ENCODE measurements at regions not wholly inside any gene's neighbourhood (a gene's known extent, or its start where the extent isn't known, plus 50 kb on each side); places are given as distances from the start of the nearest gene placed in this dataset.
"Not testable (repeated sequence)": the region's sequence is repeated elsewhere in the genome, so short reads cannot be mapped to it uniquely, and the experiment has no call there.

DNA sequence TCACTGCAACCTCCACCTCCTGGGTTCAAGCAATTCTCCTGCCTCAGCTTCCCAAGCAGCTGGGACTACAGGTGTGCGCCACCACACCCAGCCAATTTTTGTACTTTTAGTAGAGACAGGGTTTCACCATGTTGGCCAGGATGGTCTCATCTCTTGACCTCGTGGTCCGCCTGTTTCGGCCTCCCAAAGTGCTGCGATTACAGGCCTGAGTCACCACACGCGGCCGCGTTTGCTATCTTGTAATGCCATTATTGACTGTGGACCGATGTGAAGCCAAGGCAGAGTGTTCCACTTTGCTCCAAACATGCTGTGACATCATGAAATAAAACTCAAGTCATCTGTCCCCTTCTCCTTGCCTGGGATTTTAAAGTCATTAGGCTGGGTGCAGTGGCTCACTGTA, 72.1 kb upstream of the CHD2 start:
- not testable (repeated sequence) for DNase-seq

GRCh38 chr15:92829875-92830274, 70.2 kb upstream of the CHD2 start:
- no peak for DNase-seq

GRCh38 chr15:92831336-92831654, 68.8 kb upstream of the CHD2 start:
- no peak for DNase-seq

DNA sequence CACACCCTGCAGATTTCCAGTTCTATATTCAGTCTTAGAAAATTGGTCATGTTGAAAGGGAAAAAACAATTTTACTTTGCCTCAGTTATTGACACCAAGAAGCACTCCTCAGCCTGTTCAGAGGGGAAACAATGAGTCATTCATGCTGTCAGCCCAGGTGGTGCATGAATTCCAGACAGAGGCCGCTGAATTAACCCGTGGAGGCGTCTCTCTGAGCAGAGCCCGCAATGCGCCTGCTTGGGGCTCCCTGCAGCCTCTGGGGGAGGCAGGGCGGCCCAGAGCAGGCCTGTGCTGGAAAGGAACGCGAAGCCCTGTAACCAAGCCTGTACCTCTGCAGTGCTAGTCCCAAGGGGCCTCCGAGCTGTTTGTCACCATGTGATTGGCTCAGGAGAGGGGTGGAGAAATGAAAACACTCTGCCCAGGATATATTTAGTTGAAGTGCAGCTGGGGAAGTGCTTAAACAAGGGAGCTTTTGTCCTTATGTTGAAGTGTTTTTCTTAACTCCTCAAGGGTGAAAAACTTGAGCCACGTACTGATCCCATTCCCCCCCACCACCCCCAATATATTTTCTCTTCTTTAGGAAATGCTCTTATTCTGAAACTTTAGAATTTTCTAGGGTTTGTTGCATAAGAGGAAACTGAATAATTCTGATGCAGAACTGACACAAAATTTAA, 68.3 kb upstream of the CHD2 start:
- DNase-seq, result peak; percentile 84

DNA sequence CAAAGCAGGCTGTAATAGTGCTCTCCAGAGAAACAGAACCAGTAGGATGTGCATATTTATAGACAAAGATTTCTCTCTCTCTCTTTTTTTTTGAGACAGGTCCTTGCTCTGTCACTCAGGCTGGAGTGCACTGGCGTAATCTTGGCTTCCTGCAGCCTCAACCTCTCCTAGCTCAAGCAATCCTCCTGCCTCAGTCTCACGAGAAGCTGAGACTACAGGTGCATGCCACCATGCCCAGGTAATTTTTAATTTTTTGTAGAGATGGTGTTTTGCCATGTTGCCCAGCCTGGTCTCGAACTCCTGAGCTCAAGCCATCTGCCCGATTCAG, 67.1 kb upstream of the CHD2 start:
- no peak for DNase-seq

DNA sequence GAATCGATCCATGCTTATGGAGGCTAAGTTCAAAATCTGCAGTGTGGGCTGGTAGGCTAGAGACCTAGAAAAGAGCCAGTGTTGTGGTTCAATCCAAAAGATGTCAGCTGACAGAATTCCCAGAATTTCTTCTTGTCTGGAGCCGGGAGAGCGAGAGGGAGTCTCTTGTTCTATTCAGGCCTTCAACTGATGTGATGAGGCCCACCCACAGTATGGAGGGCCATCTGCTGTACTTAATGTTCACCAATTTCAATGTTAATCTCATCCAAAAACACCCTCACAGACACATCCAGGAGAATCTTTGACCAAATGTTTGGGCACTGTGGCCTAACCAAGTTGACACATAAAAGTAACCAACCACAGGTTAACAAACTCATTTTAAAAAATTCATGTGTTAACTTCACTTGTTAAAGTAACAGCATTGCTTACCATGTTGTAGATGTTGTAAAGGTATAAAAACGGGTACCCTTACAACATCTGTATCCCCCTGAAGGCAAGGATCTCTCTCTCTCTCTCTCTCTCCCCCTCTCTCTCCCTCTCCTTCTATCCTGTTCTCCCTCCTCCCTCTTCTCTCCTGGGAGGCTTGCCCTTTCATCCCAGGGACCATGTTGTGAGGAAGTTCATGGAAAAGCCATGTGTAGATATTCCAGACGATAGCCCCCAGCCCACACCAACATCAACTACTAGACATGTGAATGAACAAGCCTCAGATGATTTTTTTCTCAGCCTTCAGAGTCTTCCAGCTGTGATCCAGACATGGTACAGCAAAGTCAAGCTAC, 66.4 kb upstream of the CHD2 start:
- no peak for DNase-seq

GRCh38 chr15:92839696-92840095, 60.4 kb upstream of the CHD2 start:
- DNase-seq, result no peak

- no peak for DNase-seq
Observed at GRCh38 chr15:92840149-92840548, 60.0 kb upstream of the CHD2 start.

DNA sequence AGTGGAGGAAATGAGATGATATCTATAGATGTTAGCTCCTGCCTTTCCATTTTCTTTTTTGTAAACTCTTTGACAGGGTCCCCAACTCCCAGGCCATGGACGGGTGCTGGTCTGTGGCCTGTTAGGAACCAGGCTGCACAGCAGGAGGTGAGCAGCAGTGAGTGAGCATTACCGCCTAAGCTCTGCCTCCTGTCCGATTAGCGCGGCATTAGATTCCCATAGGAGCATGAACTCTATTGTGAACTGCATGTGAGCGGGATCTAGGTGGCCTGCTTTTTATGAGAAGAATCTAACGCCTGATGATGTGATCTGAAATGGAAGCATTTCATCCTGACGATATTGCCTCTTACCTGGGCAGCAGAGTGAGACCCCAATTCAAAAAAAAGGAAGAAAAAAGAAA, 56.8 kb upstream of the CHD2 start:
- DNase-seq, result no peak

DNA sequence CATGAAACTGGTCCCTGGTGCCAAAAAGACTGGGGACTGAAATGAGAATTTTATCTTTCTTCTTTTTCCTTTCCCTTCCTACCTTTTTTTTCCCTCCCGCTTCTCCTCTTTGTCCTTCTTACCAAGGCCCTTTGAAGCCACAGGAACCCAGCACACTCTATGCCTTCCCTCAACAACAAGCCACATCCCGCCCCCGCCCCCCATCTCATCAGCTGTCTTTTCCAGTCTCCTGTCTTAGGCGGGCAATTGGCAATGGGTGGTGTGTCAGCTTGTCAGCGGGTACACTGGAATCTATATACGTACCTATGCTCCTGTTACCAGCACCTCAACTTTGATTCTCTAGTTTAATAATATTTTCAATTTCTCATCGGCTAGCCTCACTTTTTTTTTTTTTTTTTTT, 56.3 kb upstream of the CHD2 start:
- no peak for DNase-seq

GRCh38 chr15:92845126-92845508, 55.0 kb upstream of the CHD2 start:
- peak; percentile 63 for DNase-seq

DNA sequence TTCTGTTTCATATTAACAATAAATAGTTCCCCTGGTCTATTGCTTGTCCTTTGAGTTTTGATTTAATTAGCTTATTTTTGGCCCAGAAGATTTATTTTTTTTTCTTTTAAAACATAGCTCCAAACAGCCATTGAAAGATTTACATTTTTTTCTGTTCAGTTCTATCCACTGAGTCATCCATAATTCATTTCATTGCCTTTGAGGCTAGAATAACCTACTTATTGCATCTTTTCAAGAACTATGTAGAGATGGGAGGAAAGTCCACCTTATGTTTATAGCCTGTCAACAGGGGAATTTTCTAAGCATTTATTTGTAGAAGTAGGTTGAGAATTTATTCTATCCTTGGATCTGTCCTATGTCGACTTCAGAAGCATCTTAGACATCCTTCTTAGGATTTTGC, 53.4 kb upstream of the CHD2 start:
- DNase-seq, result no peak

- DNase-seq, result no peak
Observed at GRCh38 chr15:92847841-92848240, 52.3 kb upstream of the CHD2 start.

DNA sequence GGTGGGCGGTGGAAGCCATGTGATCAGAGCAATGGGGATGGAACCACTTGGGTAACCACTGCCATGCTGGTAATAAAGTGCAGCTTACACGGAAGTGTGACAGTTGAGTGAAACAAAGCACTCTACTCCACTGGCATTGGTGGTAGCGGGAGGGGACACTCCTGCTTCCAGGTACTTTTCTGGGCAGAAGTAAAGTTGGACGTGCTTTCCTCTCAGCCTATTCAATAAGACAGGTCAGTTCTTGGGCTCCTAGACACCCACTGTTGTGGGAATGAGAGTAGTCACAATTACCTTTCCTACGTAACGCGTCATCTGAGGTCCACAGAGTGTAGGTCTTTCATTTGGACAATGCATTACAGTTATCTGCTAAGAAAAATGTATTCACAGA, 51.7 kb upstream of the CHD2 start:
- no peak for DNase-seq

DNA sequence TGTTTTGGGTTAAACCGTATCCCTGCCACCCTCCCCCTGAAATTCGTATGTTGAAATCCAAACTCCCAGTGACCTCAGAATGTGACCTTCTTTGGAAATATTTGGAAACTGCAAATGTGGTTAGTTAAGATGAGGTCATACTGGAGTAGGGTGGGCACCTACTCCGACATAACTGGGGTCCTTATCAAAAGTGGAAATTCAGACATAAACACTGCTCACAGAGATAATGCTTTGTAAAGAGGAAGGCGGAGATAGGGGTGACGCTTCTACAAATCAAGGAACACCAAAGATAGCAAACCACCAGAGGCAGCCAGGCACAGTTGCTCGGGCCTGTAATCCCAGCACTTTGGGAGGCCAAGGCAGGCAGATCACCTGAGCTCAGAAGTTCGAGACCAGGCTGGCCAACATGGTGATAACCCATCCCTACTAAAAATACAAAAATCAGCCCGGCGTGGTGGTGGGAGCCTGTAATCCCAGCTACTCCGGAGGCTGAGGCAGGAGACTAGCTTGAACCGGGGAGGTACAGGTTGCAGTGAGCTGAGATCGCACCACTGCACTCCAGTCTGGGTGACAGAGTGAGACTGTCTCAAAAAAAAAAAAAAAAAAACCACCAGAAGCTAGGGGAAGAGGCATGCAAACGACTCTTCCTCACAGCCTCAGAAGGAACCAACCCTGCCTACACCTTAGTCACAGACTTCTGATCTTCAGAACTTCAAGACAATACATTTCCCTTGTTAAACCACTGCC, 51.1 kb upstream of the CHD2 start:
- DNase-seq, result no peak

DNA sequence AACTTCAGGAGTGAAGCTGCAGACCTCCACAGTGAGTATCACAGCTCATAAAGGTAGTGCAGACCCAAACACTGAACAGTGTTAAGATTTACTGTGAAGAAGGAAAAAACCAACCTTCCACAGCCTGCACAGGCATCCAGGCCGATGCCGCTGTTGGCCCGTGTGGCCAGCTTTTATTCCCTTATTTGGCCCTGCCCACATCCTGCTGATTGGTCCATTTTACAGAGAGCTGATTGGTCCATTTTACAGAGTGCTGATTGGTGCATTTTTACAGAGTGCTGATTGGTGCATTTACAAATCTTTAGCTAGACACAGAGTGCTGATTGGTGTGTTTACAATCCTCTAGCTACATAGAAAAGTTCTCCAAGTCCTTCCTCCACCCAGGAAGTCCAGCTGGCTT, 49.9 kb upstream of the CHD2 start:
- DNase-seq, result not testable (repeated sequence)

Data from KG1 (cell line).